NOMO-1 (cell line): ENCODE measurements at regions not wholly inside any gene's neighbourhood (a gene's known extent, or its start where the extent isn't known, plus 50 kb on each side); places are given as distances from the start of the nearest gene placed in this dataset.

Experiments used
- DNase-seq, 2 experiments: peaks; one replicate each; lab custom pipeline; 2025; ENCODE audit not compliant: unreplicated experiment in 2 of 2; lab: John Stamatoyannopoulos, UW

DNA sequence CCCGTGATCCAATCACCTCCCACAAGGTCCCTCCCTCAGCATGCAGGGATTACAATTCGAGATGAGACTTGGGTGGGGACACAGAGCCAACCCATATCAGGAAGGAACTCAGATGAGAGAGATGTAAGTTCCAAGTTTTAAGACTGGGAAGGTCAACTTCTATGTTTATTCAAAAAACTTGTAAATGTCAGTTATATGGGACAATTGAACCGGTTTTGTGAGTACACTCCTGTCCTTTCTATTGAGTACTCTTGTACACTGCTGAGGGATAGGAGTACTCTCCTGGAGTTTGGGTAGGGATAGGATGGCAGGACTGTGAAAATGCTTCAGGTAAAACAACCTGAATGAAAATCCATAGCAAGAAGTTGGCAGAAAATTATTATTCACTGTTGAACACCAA, 239.1 kb downstream of the ZNF674 start:
- no peak for DNase-seq

DNA sequence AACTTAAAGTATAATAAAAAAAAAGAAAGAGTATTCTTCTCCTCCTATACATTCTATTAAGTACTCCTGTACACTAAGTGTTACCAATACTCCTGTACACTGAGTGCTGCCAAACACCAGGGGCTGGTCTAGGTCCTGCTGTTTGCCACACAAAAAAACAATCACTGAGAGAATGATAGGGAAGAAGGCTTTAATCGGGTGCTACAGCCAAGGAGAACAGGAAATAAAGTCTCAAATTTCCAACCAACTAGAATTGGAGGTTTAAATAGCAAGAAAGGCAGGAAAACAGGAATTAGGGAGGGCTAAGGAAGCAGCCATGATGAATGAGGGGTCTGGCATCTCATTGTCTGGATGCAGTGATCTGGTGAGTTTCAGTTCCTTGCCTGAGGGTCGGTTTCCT, 239.8 kb downstream of the ZNF674 start:
- DNase-seq = no peak

DNA sequence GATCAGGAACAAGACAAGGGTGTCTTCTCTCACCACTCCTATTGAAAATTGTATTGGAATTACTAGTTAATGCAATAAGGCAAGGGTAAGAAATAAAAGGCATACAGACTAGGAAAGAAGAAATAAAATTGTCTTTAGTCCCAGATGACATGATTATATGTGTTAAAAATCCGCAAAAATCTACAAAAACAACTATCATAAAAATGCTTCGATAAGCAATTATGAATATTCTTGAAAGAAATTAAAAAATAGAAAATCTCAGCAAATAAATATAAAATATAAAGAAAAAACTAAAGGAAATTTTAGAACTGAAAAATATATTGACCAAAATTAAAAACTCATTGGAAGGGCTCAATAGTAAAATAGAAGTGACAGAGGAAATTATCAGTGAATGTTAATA, 243.3 kb downstream of the ZNF674 start:
- DNase-seq = no peak

DNA sequence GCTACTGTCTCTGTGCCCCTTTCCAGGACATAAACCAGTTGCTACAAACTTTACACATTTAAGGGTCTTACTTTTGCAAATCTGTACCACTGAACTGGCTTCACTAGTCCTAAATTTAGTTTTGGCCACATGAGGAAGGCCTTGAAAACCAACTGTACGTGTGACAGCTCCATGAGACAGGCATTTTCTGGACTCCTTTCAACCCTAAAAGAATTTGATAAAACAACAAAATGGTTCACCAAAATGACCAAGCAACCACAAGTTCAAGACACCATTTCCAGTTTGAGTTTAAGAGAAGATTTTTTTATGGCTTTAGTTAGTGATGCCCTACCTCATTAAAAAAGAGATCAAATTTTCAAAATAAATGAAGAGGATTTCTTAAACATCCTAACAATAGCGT, 246.4 kb downstream of the ZNF674 start:
- no peak for DNase-seq

DNA sequence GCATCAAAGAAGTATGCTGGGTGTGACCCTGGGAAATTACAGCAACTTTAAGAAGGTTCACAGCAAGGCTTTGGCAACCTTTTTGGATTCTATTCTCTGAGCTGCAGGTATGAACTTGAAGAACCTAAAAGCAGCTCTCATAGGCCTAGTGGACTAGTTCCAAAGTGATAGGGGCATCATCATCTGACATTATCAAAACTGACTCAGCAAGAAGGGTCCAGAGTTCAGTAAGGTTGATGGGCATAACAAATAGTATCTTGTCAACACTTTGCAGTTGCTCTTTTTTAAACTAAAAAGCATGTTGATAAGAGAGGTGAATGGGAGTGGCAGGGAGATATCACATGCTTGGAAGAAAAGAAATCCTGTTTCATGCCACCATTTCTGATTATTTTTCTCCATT, 249.3 kb downstream of the ZNF674 start:
- DNase-seq = no peak

DNA sequence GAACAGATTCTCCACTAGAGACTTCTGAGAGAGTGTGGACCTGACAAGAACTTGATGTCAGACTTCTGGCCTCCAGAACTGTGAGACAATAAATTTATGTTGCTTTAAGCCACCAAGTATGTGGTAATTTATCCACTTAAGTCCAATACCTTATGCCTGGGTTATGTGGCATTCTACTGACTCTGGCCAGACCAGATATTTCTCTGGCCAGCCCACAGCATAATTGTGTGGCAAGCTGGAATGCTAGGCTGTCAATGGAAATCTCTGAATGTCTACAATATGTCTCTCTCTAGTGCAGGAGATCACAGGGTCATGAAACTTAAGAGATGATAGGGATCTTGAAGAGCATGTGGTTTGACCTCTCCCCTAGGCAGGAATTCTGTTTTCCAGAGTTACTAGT, 251.0 kb downstream of the ZNF674 start:
- DNase-seq = no peak

DNA sequence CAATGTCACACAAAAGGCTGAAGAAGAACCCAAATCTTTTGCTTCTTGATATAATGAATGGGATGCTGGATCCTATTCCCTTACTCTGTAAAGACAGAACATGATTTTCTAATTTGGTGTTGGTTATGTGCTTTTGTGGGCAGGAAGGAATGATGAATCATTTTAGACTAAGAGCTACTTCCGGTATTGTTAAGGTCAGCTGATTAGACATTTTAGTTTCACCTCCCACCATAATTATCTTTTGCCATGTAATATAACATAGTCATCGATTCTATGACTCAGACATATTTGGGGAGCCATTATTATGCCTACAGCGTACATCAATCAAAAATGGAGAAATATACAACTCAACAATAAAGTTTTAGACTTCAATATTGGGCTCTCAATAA, 265.3 kb downstream of the ZNF674 start:
- peak in 1 of 2 experiments; percentile 5 for DNase-seq

DNA sequence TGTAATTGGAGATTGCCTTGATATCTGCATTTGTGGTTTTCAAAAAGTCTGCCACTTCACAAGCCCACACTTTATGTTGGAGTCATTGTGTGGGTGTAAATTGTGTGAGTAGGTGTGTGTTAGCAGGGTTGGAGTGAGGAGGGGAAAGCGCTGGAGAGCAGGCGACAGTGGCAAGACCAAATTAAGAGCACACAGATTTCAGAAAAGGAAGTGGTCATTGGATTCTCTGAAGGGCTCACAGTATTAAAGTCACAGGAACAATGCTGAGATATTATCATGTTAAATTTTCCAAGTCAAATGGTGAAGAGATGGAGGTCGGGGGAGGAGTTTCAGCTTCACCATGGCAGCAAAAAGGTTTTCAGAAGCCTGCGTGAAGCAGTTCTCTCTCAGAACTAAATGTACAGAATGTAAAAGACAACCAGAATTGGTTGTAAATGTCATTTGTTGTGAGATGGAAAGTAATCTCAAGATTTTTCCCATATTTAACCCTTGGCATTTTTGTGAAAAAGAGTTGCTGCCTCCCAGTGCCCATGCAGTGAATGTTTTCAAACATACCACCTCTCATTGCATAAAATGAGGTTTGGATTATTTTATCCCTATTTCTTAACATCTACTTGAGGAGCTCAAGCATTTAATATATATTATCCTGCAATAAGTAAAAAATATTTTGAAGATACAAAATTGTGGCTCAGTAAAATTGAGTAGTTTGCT, 265.9 kb downstream of the ZNF674 start:
- DNase-seq = no peak

DNA sequence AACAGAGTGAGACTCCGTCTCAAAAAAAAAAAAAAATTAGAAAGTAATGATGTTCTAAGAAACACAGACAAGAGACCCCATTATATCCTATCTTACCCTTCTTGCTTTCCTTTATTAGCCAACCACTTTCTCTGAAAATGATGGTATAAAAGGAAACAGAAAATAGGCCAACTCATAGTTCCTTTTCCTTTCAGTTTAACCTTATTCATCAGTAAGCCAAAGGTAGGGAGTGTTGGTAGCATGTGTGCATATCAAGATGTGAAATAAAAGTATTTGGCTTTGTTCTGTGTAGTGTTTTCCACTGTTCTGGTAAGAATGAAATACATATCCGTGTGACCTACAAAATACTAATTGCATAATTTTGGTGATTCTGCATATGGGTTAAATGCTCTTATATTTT, 266.6 kb downstream of the ZNF674 start:
- DNase-seq = no peak

DNA sequence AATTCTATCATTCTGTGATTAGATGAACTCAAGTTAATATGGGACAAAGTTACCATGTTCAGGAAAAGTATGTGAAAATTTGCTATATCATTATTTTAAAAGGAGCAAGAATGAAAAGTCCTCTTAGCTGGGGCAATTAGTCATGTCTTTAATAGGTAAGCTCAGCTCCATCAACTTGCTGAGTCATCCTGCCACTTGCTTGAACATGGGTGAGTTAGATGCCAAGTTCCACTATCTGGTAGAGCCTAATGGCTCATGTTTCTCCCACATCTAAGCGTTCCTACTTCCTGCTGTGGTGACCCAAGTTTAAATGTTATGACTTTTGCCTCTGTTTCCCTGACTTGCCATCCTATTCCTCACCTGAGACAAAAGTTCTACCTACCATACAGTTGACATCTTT, 276.8 kb downstream of the ZNF674 start:
- peak in 1 of 2 experiments; percentile 0 for DNase-seq

DNA sequence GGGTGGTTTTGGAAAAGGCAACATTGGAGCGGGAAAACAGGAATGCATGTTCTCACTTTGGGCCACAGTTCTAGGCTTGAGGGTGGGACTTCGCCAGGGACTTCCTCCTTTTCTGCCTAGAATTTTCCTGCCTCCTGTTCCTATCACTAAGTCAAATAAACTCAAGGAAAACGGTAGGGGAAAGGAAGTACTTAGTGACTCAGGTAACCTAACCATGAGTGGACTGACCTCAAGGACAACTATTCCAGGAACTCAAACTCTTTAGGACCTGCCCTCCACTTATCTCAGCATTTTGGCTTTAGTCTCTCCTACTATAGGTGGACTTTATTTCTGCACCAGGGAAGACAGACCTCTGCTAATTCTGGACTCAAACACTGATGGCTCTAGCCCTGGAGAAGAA, 281.7 kb downstream of the ZNF674 start:
- no peak for DNase-seq

DNA sequence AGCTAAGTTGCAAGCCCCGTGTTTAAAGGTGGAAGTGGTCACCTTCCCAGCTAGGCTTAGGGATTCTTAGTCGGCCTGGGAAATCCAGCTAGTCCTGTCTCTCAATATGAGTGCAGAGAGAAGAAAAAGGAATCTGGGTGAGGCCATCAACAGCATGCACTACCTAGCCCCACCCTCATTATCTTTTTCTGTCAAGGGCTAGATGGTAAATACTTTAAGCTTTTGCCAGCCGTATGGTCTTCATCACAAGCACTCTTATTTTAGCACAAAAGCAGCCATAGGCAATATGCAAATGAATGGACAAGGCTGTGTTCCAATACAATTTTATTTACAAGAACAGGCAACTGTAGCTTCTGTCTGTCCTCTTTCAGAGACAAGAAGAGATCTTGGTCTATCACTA, 282.9 kb downstream of the ZNF674 start:
- no peak for DNase-seq

DNA sequence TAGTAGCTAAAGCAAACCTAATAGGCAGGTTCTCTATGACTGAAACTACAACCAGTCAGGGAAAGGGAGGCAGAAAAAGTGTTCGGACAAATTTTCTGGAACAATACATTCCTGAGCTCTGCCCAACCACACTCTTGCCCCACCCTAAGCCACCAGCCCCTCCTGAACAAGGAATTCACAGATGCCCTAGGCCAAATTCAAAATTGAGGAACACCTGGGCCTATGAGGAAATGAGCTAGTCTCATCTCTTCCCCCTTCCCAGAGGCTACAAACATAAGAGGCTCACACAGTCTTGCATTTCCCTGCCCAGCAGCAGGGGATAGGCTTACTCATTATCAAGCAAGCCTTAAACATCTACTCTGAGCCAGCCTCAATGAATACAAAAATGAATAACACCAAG, 284.7 kb downstream of the ZNF674 start:
- no peak for DNase-seq

DNA sequence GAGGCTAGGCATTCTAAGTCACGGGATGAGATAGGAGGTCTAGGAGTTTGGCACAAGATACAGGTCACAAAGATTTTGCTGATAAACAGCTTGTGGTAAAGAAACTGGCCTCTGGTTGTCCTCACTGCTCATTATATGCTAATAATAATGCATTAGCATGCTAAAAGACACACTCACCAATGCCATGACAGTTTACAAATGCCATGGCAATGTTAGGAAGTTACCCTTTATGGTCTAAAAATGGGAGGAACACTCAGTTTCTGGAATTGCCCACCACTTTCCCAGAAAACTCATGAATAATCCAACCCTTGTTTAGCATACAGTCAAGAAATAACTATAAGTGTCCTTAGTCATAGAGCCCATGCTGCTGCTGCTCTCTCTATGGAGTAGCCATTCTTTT, 286.9 kb downstream of the ZNF674 start:
- no peak for DNase-seq

DNA sequence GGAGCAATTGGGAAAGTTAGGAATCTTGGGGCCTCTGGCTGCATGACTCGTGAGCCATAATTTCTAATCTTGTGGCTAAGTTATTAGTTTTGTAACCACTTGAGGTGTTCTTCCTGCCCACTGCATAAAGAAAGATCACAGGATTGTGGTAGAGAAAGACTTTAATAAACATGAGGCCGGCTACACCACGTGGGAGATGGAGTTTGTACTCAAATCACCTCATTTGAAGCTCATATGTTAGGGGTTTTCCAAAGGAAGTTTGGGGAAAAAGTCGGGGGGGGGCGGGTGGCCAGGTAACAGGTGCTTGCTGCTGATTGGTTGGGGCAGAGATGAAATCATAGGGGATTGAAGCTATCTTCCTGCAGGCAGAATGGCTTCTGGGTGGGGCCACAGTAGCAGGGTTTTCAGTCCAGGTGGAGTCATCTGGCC, 287.8 kb downstream of the ZNF674 start:
- DNase-seq = no peak

DNA sequence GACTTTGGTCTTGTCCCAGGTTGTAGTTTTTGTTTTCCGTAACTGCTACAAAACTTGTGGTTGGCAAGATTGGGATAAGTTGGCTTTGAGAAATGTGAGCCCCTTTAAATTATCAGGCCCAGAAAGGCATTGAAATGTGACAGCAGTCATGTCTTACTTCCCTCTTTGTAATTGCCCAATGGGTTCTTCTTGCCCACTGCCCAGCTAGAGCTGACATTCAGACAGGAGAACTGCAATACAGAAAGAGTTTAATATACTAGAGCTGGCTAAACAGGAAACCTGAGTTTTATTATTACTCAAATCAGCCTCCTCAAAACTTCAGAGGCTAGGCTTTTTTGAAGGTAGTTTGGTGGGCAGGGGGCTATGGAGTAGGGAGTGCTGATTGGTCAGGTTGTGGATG, 288.3 kb downstream of the ZNF674 start:
- DNase-seq = peak; percentile 1 to 28

DNA sequence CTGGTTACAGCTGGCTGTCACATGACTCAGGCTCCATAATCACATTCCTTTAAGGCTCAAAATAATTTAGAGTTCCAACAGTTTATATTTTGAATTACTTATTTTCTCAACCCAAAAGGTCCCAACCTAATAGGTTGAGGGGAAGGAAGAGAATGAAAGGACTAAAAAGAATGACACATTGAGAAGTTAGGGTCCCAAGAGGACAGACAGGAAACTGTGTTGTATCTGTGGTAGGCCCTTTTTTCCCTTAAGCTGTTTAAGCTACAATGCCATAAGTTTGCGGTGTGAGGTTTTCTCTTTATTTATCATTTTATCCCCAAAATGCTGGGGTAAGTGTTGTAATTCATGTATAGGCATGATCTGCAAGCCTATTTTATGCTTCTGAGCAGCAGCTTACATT, 290.2 kb downstream of the ZNF674 start:
- DNase-seq = no peak

DNA sequence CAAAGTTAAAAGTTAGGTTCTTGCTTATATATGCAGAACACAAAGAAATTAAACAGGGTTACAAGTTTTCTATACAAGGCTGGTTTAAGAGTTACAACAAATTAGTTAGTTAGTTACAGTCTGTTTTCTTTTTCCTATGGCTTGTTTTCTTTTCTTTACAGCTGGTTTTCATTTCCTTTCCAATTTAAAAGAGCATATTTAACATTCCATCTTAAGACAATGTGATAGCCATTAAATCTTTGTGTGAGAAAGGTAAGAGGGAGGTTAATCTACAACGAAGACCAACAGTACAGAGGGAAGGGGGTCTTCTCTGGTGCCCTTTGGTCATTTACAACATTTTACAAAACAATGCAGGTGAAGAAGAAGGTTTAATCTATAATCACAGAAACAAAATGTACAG, 290.6 kb downstream of the ZNF674 start:
- DNase-seq = no peak

DNA sequence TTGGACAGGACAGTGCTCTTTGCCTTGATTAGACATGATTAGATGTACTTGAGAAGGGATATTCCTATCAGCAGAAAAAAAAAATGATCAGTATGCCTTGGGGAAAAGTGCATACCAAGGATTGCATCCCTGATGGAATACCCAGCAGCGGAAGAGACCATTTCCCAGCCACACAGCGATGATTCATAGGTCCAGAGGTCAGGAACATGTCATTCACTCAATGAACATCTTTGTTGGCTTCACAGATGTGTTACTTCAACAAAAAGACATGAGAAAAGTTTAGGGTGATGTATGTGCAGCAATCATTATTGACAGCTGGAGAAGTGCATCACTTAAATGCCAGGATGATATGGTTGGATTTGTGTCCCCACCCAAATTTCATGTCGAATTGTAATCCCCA, 293.5 kb downstream of the ZNF674 start:
- no peak for DNase-seq

DNA sequence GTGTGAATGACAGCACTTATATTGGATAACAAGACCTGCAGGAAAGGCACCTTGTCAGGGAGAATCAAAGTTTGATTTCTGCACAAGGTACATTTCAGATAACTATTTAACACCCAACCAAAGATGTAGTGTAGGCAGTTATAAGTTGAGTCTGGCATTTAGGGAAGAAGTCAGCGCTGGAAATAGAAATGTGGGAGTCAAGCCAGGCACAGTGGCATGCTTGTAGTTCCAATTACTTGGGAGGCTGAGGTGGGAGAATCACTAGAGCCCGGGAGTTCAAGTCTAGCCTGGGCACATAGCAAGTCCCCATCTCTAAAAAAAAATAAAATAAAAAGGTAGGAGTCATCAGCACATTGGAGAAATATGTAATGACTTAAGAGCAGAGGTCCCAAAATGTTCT, 295.1 kb downstream of the ZNF674 start:
- DNase-seq = no peak

DNA sequence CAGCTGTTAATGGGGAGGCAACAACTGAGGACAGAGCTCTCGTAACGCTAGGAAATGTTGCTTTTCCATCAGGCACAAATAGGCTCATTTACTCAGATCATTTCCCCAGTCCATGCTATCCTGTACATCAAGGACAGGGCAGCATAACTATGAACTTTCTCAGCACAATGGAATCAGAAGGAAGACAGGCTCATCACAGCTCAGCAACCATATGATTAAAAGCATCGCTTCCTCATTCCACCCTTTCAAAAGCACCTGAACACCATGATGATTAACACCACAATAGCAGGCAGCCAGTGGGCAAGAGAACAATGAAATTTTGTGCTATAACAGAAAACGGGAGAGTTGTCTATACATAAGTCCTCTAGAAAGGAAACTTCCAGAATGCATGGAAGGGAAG, 297.8 kb downstream of the ZNF674 start:
- DNase-seq = no peak

DNA sequence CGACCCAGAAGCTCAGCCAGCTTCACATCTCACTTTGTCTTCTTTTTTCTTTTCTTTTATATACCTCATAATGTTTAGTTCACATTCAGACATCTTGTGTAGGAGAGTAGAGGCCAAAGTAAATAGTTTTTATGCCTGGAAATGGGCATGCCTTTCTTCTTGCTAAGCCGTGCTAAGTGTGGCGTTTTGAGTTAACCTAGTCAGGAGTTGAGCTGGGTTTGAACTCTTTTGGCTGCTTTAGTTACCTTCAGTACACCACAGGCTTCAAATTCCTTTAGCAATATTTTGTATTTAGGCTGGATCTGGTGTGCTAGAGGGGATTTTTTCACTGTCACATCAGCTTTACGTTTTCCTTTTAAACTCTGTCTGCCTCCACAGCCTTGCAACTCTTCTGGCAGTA, 300.8 kb downstream of the ZNF674 start:
- no peak for DNase-seq

DNA sequence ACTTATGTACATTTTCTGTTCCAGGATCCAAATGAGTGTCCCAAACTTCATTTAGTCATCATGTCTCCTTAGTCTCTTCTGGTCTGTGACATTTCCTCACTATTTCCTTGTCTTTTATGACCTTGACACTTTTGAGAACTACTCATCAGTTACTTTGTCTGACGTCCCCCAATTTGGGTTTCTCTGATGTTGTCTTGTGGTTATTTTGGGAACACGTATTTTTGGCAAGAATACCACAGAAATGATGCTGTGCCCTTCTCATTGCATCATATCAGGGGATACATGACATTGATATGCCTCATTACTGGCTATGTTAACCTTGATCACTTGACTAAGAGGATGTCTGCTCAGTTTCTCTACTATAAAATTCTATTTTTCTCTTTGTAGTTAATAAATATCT, 308.8 kb downstream of the ZNF674 start:
- no peak for DNase-seq
